ENCODE measurements at regions not wholly inside any gene's neighbourhood (a gene's known extent, or its start where the extent isn't known, plus 50 kb on each side); places are given as distances from the start of the nearest gene placed in this dataset.

- no peak overlapping the region for H3K4ac ChIP-seq (ENCODE audit: low read depth, low read length)
- H4K91ac ChIP-seq (ENCODE audit: insufficient read length, low read depth, low read length), result no peak overlapping the region
- H4K8ac ChIP-seq (replicated peaks; ENCODE audit: insufficient read length, low read depth, low read length), result no peak overlapping the region
- H3K18ac ChIP-seq (ENCODE audit: insufficient read length, low read depth, low read length), result no peak overlapping the region
- H2BK120ac ChIP-seq (ENCODE audit: low read depth, low read length, poor library complexity, severe bottlenecking), result no peak overlapping the region
- H3K27me3 ChIP-seq (ENCODE audit: insufficient read depth, low read length), result no peaks in the 10 kb centered on the region; the same call in 1 of the 2 replicates
- Mint-ChIP-seq H3K27me3 (ENCODE audit: low read depth) (peaks cover 42% of the 10 kb centered on the region), H3K4me1 (peaks cover 8 to 23% of the 10 kb centered on the region in 2 experiments), H3K27ac (no peak overlapping the region), H3K9me3 (no peaks in the 10 kb centered on the region; a peak in 1 of 5 replicates), H3K4me3 (no peak overlapping the region), H3K36me3 (ENCODE audit: insufficient read depth in 1 of 3, low read depth in 3 of 3) (no peaks in the 10 kb centered on the region)
- no peak overlapping the region for H2BK5ac ChIP-seq (ENCODE audit: insufficient read length, low read length)
- WGBS (ENCODE audit: extremely low coverage, insufficient read length, low lambda C conversion rate), result no CpG with 5 or more reads among the region's 2 CpGs
- no peak overlapping the region for H4K5ac ChIP-seq (ENCODE audit: insufficient read length, low read depth, low read length)
- H3K79me1 ChIP-seq (ENCODE audit: insufficient read depth, low read depth, low read length, poor library complexity, severe bottlenecking), result no peaks in the 10 kb centered on the region
- no peaks in the 10 kb centered on the region for H3K4me1 ChIP-seq (ENCODE audit: insufficient read depth, low read length)
- TF ChIP-seq CTCF (conservative IDR thresholded peaks at IDR 0.05), result no peak
- no peaks in the 10 kb centered on the region for H4K20me1 ChIP-seq (ENCODE audit: control insufficient read depth, insufficient read depth, insufficient read length)
- H3K23ac ChIP-seq (ENCODE audit: insufficient read length, low read depth, low read length), result no peak overlapping the region
- no peak overlapping the region for H2BK20ac ChIP-seq (ENCODE audit: low read depth, low read length, poor library complexity, severe bottlenecking)
- no peaks in the 10 kb centered on the region for H3K79me2 ChIP-seq (ENCODE audit: insufficient read depth, low read length)
- no peaks in the 10 kb centered on the region for H3K9me3 ChIP-seq (ENCODE audit: control insufficient read depth, low read depth, low read length)
- H3T11ph ChIP-seq (ENCODE audit: low read length), result no peak overlapping the region
- H2BK12ac ChIP-seq (ENCODE audit: insufficient read length, low read depth, low read length), result no peak overlapping the region
- H3K9ac ChIP-seq (ENCODE audit: extremely low read depth, insufficient read length, low read length), result no peak overlapping the region
- H3K14ac ChIP-seq (ENCODE audit: insufficient read depth, low read length), result no peak overlapping the region
- H3K23me2 ChIP-seq (ENCODE audit: insufficient read length, low read depth, low read length, poor library complexity, severe bottlenecking), result no peaks in the 10 kb centered on the region
- H3K27ac ChIP-seq (ENCODE audit: insufficient read length, low read depth, low read length), result no peak overlapping the region
- H2BK15ac ChIP-seq (ENCODE audit: low read depth, low read length), result no peak overlapping the region
- H2AFZ ChIP-seq (ENCODE audit: low read length), result no peak overlapping the region
- DNase-seq, result no peak
- no peak overlapping the region for H2AK5ac ChIP-seq (ENCODE audit: insufficient read length, low read length)
- H3K4me2 ChIP-seq (ENCODE audit: insufficient read depth, insufficient read length, low read length), result no peak overlapping the region
- H3K56ac ChIP-seq (ENCODE audit: insufficient read length, low read depth, low read length), result no peak overlapping the region
These were observed 600.9 kb downstream of the CCDC171 start for GRCh38 chr9:16153741-16154140.
